Adrenal gland (tissue), 9 donors: ENCODE measurements at regions not wholly inside any gene's neighbourhood (a gene's known extent, or its start where the extent isn't known, plus 50 kb on each side); places are given as distances from the start of the nearest gene placed in this dataset.

Experiments
- DNase-seq, 7 donors: peaks; one replicate each; pipeline ENCODE4 v3.0.0-alpha.2; 2019 to 2020
- H3K27ac ChIP-seq, 5 donors: fragments of 200-600 bp; sonication (generic) in 4 of 5; 1 replicate in 3 of 5; 2 replicates in 2 of 5; pipeline versions ENCODE4 v1.5.1 to v1.8.0; 2016 to 2020; ENCODE audit warnings: mild to moderate bottlenecking in 1 of 5
- H3K27me3 ChIP-seq: fragments of 200-600 bp; 2 replicates; pipeline ENCODE4 v1.8.0; 2021
- H3K36me3 ChIP-seq, 2 donors: fragments of 200-600 bp; replicated peaks in 1 of 2; 1 replicate in 1 of 2; 2 replicates in 1 of 2; pipeline versions ENCODE4 v1.5.1 to v1.8.0; 2018 to 2022
- H3K4me1 ChIP-seq, 2 donors: fragments of 200-600 bp; replicated peaks in 1 of 2; 1 replicate in 1 of 2; 2 replicates in 1 of 2; pipeline versions ENCODE4 v1.5.1 to v1.8.0; 2018 to 2021
- H3K4me3 ChIP-seq, 4 donors: fragments of 200-600 bp; sonication (generic) in 3 of 4; one replicate each; pipeline ENCODE4 v1.5.1; 2016 to 2018
- H3K9me3 ChIP-seq, 3 donors: fragments of 200-600 bp; sonication (generic) in 1 of 3; replicated peaks in 1 of 3; 1 replicate in 2 of 3; 2 replicates in 1 of 3; pipeline versions ENCODE4 v1.5.1 to v1.8.0; 2016 to 2021
- CTCF ChIP-seq, 6 experiments: fragments of 450-650 bp in 4 of 6; fragments of 200-600 bp in 2 of 6; sonication (generic) in 1 of 6; IDR thresholded peaks; 1 replicate in 5 of 6; 2 replicates in 1 of 6; pipeline versions ENCODE4 v1.5.1 to v1.8.0; 2016 to 2021; ENCODE audit warnings: antibody characterized with exemption in 6 of 6, mild to moderate bottlenecking in 2 of 6, moderate library complexity in 1 of 6
- POLR2A ChIP-seq, 2 donors: fragments of 450-650 bp; IDR thresholded peaks; one replicate each; pipeline ENCODE4 v1.6.1; 2017; ENCODE audit warnings: antibody characterized with exemption in 2 of 2, mild to moderate bottlenecking in 2 of 2, moderate library complexity in 1 of 2
- WGBS, 4 donors: extraction: QIAGEN DNeasy Blood & Tissue Kit in 2 of 4; methylation state at CpG; one replicate each; pipeline versions ENCODE4 v1.1.5 to v1.1.7; 2013 to 2017; 5-methylcytosine and 5-hydroxymethylcytosine counted together
- intact Hi-C, 2 donors: fragments of 100-400 bp; cut with DNase I; formaldehyde crosslinking; loops; one replicate each; pipeline versions ENCODE4 v1.14.1 to v1.15.0; 2022 to 2023
- donor health status: healthy with polysubstance abuse.
- donor health status: Bipolar disorder and iron deficiency.
- donor health status: DM: yes; HTN: yes; CAD: no.
- donor health status: DM: no; HTN: no; CAD: no.
- donor health status: DM: no; HTN: no; CAD: no.

- no peak overlapping the region for H3K27ac ChIP-seq
- peaks cover 12% of the 10 kb centered on the region for H3K27me3 ChIP-seq
- H3K4me3 ChIP-seq, result no peak overlapping the region
- no peak for DNase-seq
- H3K36me3 ChIP-seq, result no peaks in the 10 kb centered on the region
- no peak for TF ChIP-seq CTCF (IDR thresholded peaks at IDR 0.05)
- no peak for TF ChIP-seq POLR2A (IDR thresholded peaks at IDR 0.05)
- H3K9me3 ChIP-seq, result no peaks in the 10 kb centered on the region
- no peaks in the 10 kb centered on the region for H3K4me1 ChIP-seq
- WGBS, 4 donors, result 75 to 81% (median 78%) methylated on average over 11 of the region's 11 CpGs
- intact Hi-C loops, result no loop called here
These were observed 540.6 kb downstream of the NPHP4 start for GRCh38 chr1:5451671-5452070.

DNA sequence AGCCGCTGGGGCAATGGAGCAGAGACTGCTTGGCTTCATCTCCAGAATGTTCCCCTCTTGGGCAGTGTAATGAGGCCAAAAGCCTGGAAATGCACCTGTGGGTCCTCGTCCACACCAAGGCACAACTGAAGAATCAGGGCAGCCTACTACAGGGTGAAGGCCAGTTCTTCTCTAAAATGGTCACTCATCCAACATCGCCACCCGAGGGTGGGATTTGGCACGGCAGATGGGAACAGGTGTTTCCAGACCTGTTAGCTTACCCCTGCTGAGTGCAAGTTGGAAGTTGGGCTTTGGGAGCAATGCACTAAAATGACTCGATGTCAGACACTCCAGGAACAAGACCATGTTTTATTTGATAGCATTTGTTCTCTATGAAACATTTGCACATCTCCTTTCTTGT, 543.7 kb downstream of the NPHP4 start:
- WGBS, 4 donors, result 59 to 73% (median 66%) methylated on average over 5 to 6 of the region's 6 CpGs
- DNase-seq, result no peak
- no peaks in the 10 kb centered on the region for H3K9me3 ChIP-seq
- no peak overlapping the region for H3K27ac ChIP-seq
- intact Hi-C loops, result no loop called here
- H3K4me3 ChIP-seq, result no peak overlapping the region
- no peaks in the 10 kb centered on the region for H3K27me3 ChIP-seq
- H3K36me3 ChIP-seq, result no peaks in the 10 kb centered on the region
- H3K4me1 ChIP-seq, result no peaks in the 10 kb centered on the region
- TF ChIP-seq CTCF (IDR thresholded peaks at IDR 0.05), result no peak
- no peak for TF ChIP-seq POLR2A (IDR thresholded peaks at IDR 0.05)

DNA sequence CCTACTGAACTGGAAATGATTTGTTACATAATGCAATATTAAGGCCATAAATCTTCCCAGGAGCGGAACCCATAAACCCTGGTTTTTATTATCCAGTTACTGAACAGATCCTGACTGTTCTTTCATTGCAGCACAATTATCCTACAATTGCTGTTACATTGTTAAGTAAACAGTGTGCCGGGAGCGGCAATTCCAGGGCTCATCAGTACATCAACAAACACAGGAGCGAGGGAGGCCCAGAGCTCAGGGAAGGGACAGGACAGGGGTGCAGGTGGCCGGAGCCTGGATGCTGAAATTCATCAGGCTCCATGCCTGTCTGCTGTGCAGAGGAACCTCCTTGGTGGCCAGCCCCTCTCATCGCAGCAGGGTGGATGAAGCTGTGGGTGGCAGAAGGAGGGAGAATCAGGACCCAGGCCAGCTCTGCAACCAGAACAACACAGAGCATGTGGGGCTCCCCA, 544.7 kb downstream of the NPHP4 start:
- Histone ChIP-seq H3K4me1 (no peaks in the 10 kb centered on the region), H3K9me3 (no peaks in the 10 kb centered on the region), H3K36me3 (no peaks in the 10 kb centered on the region), H3K4me3 (no peak overlapping the region), H3K27ac (no peak overlapping the region), H3K27me3 (no peaks in the 10 kb centered on the region)
- intact Hi-C loops, result no loop called here
- TF ChIP-seq POLR2A (IDR thresholded peaks at IDR 0.05) (no peak), CTCF (IDR thresholded peaks at IDR 0.05) (no peak)
- DNase-seq, result no peak
- 59 to 71% (median 66%) methylated on average over 5 to 6 of the region's 6 CpGs for WGBS, 4 donors

GRCh38 chr1:5444396-5444795, 547.8 kb downstream of the NPHP4 start:
- WGBS, 4 donors, result 67 to 93% (median 75%) methylated on average over 2 to 6 of the region's 6 CpGs
- H3K9me3 ChIP-seq, result no peaks in the 10 kb centered on the region
- no peaks in the 10 kb centered on the region for H3K27me3 ChIP-seq
- no peak overlapping the region for H3K27ac ChIP-seq
- no peaks in the 10 kb centered on the region for H3K36me3 ChIP-seq
- H3K4me1 ChIP-seq, result no peaks in the 10 kb centered on the region
- intact Hi-C loops, result no loop called here
- no peak for DNase-seq
- no peak overlapping the region for H3K4me3 ChIP-seq
- TF ChIP-seq CTCF (IDR thresholded peaks at IDR 0.05) (no peak), POLR2A (IDR thresholded peaks at IDR 0.05) (no peak)
